ENCODE measurements at regions not wholly inside any gene's neighbourhood (a gene's known extent, or its start where the extent isn't known, plus 50 kb on each side); places are given as distances from the start of the nearest gene placed in this dataset.
"Not testable (repeated sequence)": the region's sequence is repeated elsewhere in the genome, so short reads cannot be mapped to it uniquely, and the experiment has no call there.

- TF ChIP-seq, protein P1, sequence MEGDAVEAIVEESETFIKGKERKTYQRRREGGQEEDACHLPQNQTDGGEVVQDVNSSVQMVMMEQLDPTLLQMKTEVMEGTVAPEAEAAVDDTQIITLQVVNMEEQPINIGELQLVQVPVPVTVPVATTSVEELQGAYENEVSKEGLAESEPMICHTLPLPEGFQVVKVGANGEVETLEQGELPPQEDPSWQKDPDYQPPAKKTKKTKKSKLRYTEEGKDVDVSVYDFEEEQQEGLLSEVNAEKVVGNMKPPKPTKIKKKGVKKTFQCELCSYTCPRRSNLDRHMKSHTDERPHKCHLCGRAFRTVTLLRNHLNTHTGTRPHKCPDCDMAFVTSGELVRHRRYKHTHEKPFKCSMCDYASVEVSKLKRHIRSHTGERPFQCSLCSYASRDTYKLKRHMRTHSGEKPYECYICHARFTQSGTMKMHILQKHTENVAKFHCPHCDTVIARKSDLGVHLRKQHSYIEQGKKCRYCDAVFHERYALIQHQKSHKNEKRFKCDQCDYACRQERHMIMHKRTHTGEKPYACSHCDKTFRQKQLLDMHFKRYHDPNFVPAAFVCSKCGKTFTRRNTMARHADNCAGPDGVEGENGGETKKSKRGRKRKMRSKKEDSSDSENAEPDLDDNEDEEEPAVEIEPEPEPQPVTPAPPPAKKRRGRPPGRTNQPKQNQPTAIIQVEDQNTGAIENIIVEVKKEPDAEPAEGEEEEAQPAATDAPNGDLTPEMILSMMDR (IDR thresholded peaks at IDR 0.05; ENCODE audit: unreplicated experiment), result no peak
- no peak for DNase-seq (ENCODE audit: low spot score)
- no peak overlapping the region for H3K27ac Mint-ChIP-seq (ENCODE audit: unreplicated experiment)
- peaks cover 2% of the 10 kb centered on the region for H3K27me3 Mint-ChIP-seq (ENCODE audit: unreplicated experiment)
- peaks cover 2% of the 10 kb centered on the region for H3K4me1 Mint-ChIP-seq (ENCODE audit: unreplicated experiment)
- no peak overlapping the region for H3K4me3 Mint-ChIP-seq (ENCODE audit: unreplicated experiment)
- H3K36me3 Mint-ChIP-seq (ENCODE audit: low read depth, unreplicated experiment), result no peaks in the 10 kb centered on the region
- no peaks in the 10 kb centered on the region for H3K9me3 Mint-ChIP-seq (ENCODE audit: unreplicated experiment)
Measured at GRCh38 chr13:80164462-80164861, 176.5 kb downstream of the SPRY2 start.

DNA sequence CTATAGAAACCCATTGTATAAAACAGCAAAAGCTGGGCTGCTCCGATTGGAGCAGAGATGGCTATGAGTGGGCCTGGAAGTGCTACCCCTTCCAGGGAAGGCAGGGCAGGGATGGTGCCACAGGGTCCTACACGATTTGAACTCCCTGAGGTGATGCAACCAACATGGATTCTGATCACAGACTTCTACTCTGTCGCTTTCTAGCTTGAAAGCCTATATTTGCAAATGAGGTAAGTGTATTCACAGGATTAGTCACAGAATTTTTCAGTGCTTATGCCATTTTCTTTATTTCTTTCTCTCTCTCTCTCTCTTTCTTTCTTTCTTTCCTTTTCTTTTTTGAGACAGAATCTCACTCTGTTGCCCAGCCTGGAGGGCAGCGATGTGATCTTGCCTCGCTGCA, 179.0 kb downstream of the SPRY2 start:
- H3K36me3 Mint-ChIP-seq (ENCODE audit: low read depth, unreplicated experiment), result no peaks in the 10 kb centered on the region
- DNase-seq (ENCODE audit: low spot score), result no peak
- TF ChIP-seq, protein P1 (IDR thresholded peaks at IDR 0.05; ENCODE audit: unreplicated experiment), result no peak
- no peaks in the 10 kb centered on the region for H3K9me3 Mint-ChIP-seq (ENCODE audit: unreplicated experiment)
- peaks cover 2% of the 10 kb centered on the region for H3K27me3 Mint-ChIP-seq (ENCODE audit: unreplicated experiment)
- no peak overlapping the region for H3K27ac Mint-ChIP-seq (ENCODE audit: unreplicated experiment)
- H3K4me1 Mint-ChIP-seq (ENCODE audit: unreplicated experiment), result peaks cover 2% of the 10 kb centered on the region
- H3K4me3 Mint-ChIP-seq (ENCODE audit: unreplicated experiment), result no peak overlapping the region

DNA sequence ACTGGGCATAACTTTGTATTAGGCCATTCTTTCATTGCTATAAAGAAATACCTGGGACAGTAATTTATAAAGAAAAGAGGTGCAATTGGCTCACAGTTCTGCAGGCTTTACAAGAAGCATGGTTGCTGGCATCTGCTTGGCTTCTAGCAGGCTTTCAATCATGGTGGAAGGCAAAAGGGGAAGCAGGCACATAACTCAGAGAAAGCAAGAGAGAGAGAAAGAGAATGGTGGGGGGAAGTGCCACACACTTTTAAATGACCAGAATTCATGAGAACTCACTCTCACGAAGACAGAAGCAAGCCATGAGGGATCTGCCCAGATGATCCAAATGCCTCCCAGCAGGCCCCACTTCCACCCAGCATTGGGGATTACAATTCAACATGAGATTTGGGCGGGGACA, 179.7 kb downstream of the SPRY2 start:
- Mint-ChIP-seq H3K4me3 (ENCODE audit: unreplicated experiment) (no peak overlapping the region), H3K9me3 (ENCODE audit: unreplicated experiment) (no peaks in the 10 kb centered on the region), H3K27ac (ENCODE audit: unreplicated experiment) (no peak overlapping the region), H3K27me3 (ENCODE audit: unreplicated experiment) (peaks cover 2% of the 10 kb centered on the region), H3K36me3 (ENCODE audit: low read depth, unreplicated experiment) (no peaks in the 10 kb centered on the region), H3K4me1 (ENCODE audit: unreplicated experiment) (peaks cover 2% of the 10 kb centered on the region)
- TF ChIP-seq, protein P1 (IDR thresholded peaks at IDR 0.05; ENCODE audit: unreplicated experiment), result no peak
- DNase-seq (ENCODE audit: low spot score), result no peak

DNA sequence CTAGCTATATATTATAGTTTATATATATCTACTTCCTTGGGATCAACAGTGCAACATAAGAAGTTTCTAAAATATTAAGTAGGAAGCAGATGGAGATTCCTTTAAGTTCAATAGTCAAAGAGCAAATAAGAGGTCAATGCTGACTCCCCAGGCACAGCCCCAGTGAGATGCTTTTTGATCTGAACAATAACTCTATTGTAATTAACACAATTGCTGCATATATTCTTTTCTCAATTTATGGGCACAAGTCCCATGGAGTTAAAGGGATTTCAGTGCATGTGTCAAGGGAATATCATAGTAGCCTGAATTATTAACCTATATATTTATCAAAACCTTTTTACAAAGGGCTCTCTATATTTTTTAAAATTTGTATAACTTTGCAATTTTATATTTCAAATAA, 180.8 kb downstream of the SPRY2 start:
- no peak for DNase-seq (ENCODE audit: low spot score)
- Mint-ChIP-seq H3K4me3 (ENCODE audit: unreplicated experiment) (no peak overlapping the region), H3K9me3 (ENCODE audit: unreplicated experiment) (no peaks in the 10 kb centered on the region), H3K4me1 (ENCODE audit: unreplicated experiment) (peaks cover under 1% of the 10 kb centered on the region), H3K36me3 (ENCODE audit: low read depth, unreplicated experiment) (no peaks in the 10 kb centered on the region), H3K27ac (ENCODE audit: unreplicated experiment) (no peak overlapping the region), H3K27me3 (ENCODE audit: unreplicated experiment) (peaks cover 2% of the 10 kb centered on the region)
- TF ChIP-seq, protein P1 (IDR thresholded peaks at IDR 0.05; ENCODE audit: unreplicated experiment), result no peak

DNA sequence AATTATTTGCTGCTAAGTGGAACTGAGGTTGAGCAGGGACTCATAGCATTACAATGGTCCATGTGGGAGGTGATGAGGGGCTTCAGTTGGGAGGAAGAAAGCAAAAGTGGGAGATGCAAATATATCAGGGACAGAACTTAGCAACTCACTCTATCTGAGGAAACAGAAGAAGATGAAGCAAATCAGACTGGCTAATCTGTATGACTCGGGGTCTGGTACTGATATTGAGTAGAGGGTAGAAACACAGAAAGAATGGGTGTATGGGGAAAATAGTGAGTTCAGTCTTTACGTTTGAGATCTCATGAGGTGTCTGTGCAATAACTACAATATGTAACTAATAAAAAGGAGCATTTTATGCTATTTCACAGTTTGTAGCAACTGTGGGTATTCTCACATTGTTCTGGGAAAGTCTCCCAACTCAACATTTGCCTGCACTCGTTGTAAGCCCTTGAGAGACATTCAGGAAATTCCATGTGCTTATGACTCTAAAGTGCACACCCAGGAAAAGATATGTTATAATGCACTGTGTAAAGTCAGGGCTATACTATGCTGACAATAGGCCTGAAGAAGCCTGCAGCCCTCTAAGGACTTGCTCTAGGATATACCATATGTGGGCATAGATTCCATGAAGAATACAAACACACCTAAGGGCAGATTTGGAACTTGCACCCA, 183.5 kb downstream of the SPRY2 start:
- DNase-seq (ENCODE audit: low spot score), result no peak
- no peaks in the 10 kb centered on the region for H3K9me3 Mint-ChIP-seq (ENCODE audit: unreplicated experiment)
- no peaks in the 10 kb centered on the region for H3K27me3 Mint-ChIP-seq (ENCODE audit: unreplicated experiment)
- H3K36me3 Mint-ChIP-seq (ENCODE audit: low read depth, unreplicated experiment), result no peaks in the 10 kb centered on the region
- H3K27ac Mint-ChIP-seq (ENCODE audit: unreplicated experiment), result no peak overlapping the region
- H3K4me1 Mint-ChIP-seq (ENCODE audit: unreplicated experiment), result no peaks in the 10 kb centered on the region
- TF ChIP-seq, protein P1 (IDR thresholded peaks at IDR 0.05; ENCODE audit: unreplicated experiment), result no peak
- no peak overlapping the region for H3K4me3 Mint-ChIP-seq (ENCODE audit: unreplicated experiment)

DNA sequence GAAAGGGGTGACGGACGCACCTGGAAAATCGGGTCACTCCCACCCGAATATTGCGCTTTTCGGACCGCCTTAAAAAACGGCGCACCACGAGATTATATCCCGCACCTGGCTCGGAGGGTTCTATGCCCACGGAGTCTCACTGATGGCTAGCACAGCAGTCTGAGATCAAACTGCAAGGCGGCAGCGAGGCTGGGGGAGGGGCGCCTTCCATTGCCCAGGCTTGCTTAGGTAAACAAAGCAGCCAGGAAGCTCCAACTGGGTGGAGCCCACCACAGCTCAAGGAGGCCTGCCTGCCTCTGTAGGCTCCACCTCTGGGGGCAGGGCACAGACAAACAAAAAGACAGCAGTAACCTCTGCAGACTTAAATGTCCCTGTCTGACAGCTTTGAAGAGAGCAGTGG, 188.8 kb downstream of the SPRY2 start:
- not testable (repeated sequence) for H3K9me3 Mint-ChIP-seq (ENCODE audit: unreplicated experiment); H3K27ac Mint-ChIP-seq (ENCODE audit: unreplicated experiment); H3K4me1 Mint-ChIP-seq (ENCODE audit: unreplicated experiment); H3K36me3 Mint-ChIP-seq (ENCODE audit: low read depth, unreplicated experiment); H3K4me3 Mint-ChIP-seq (ENCODE audit: unreplicated experiment); H3K27me3 Mint-ChIP-seq (ENCODE audit: unreplicated experiment); DNase-seq (ENCODE audit: low spot score)

Data from endothelial cell (in vitro differentiated cells).